Activated T-cell treated with anti-CD3 and anti-CD28 coated beads, Interleukin-2, amount 50 U/mL, for 72 hours (primary cell): ENCODE measurements at regions not wholly inside any gene's neighbourhood (a gene's known extent, or its start where the extent isn't known, plus 50 kb on each side); places are given as distances from the start of the nearest gene placed in this dataset.
"Not testable (repeated sequence)": the region's sequence is repeated elsewhere in the genome, so short reads cannot be mapped to it uniquely, and the experiment has no call there.

Experiments
- ATAC-seq, 2 donors: fragments of 150-1000 bp; cut with Tn5 transposase; replicated peaks in 1 of 2; 2 replicates each; pipeline ENCODE4 v1.10.0; 2021; ENCODE audit warnings: moderate library complexity in 2 of 2, mild to moderate bottlenecking in 1 of 2
- DNase-seq, 2 donors: peaks; one replicate each; pipeline ENCODE4 v3.0.0; 2021 to 2022; ENCODE audit warnings: mixed read lengths in 1 of 2
- H3K27ac Mint-ChIP-seq: one replicate; pipeline ENCODE4 v1.8.0; 2022; ENCODE audit warnings: mild to moderate bottlenecking, moderate library complexity, mixed read lengths
- H3K27me3 Mint-ChIP-seq: one replicate; pipeline ENCODE4 v1.8.0; 2022; ENCODE audit warnings: low read depth, mixed read lengths
- H3K36me3 Mint-ChIP-seq, 2 donors: one replicate each; pipeline ENCODE4 v1.8.0; 2022; ENCODE audit warnings: mixed read lengths in 2 of 2, mild to moderate bottlenecking in 1 of 2; ENCODE audit not compliant: insufficient read depth in 2 of 2
- H3K4me1 Mint-ChIP-seq: one replicate; pipeline ENCODE4 v1.8.0; 2022; ENCODE audit warnings: low read depth, mixed read lengths
- H3K4me3 Mint-ChIP-seq, 2 donors: one replicate each; pipeline ENCODE4 v1.8.0; 2022; ENCODE audit warnings: mild to moderate bottlenecking in 2 of 2, mixed read lengths in 2 of 2, moderate library complexity in 2 of 2
- H3K9me3 Mint-ChIP-seq, 2 donors: one replicate each; pipeline ENCODE4 v1.8.0; 2022; ENCODE audit warnings: mixed read lengths in 2 of 2

- DNase-seq (no peak), ATAC-seq (peak; percentile 34 to 39)
- Mint-ChIP-seq H3K27ac (no peak overlapping the region), H3K27me3 (no peaks in the 10 kb centered on the region), H3K9me3 (peaks cover 1 to 3% of the 10 kb centered on the region in 2 donors), H3K36me3 (no peaks in the 10 kb centered on the region), H3K4me3 (no peak overlapping the region), H3K4me1 (no peaks in the 10 kb centered on the region)
Measured at GRCh38 chr3:20511863-20512505, 326.0 kb upstream of the SGO1 start.

GRCh38 chr3:20510396-20510795 lies 324.4 kb upstream of the SGO1 start:
- H3K36me3 Mint-ChIP-seq, result peaks cover 0 to 2% of the 10 kb centered on the region in 2 donors

GRCh38 chr3:20503394-20504082 lies 317.5 kb upstream of the SGO1 start:
- H3K4me1 Mint-ChIP-seq, result no peaks in the 10 kb centered on the region
- peaks cover 2 to 8% of the 10 kb centered on the region in 2 donors for H3K36me3 Mint-ChIP-seq
- peaks cover 14 to 16% of the 10 kb centered on the region in 2 donors for H3K9me3 Mint-ChIP-seq
- ATAC-seq (no peak), DNase-seq (no peak)
- no peak overlapping the region for H3K27ac Mint-ChIP-seq
- H3K4me3 Mint-ChIP-seq, result no peak overlapping the region
- no peaks in the 10 kb centered on the region for H3K27me3 Mint-ChIP-seq

More at GRCh38 chr3:20510396-20510795, 324.4 kb upstream of the SGO1 start:
- ATAC-seq, result no peak
- Mint-ChIP-seq H3K27ac (no peak overlapping the region), H3K9me3 (peaks cover 6 to 9% of the 10 kb centered on the region in 2 donors), H3K4me1 (no peaks in the 10 kb centered on the region), H3K27me3 (no peaks in the 10 kb centered on the region), H3K4me3 (no peak overlapping the region)
- no peak for DNase-seq

- Mint-ChIP-seq H3K27me3 (no peaks in the 10 kb centered on the region), H3K36me3 (no peaks in the 10 kb centered on the region), H3K4me3 (no peak overlapping the region), H3K4me1 (no peaks in the 10 kb centered on the region), H3K27ac (no peak overlapping the region), H3K9me3 (peaks cover 2 to 8% of the 10 kb centered on the region in 2 donors)
- ATAC-seq (no peak), DNase-seq (no peak)
Measured at GRCh38 chr3:20490996-20491395, 305.0 kb upstream of the SGO1 start.

- Mint-ChIP-seq H3K36me3 (peaks cover 0 to under 1% of the 10 kb centered on the region in 2 donors), H3K4me3 (no peak overlapping the region), H3K4me1 (no peaks in the 10 kb centered on the region), H3K9me3 (peaks cover 6 to 10% of the 10 kb centered on the region in 2 donors), H3K27me3 (no peaks in the 10 kb centered on the region), H3K27ac (no peak overlapping the region)
- DNase-seq, result no peak
- no peak for ATAC-seq
Measured at GRCh38 chr3:20488151-20488550, 302.1 kb upstream of the SGO1 start.

- no peak overlapping the region for H3K27ac Mint-ChIP-seq
- H3K27me3 Mint-ChIP-seq, result no peaks in the 10 kb centered on the region
- no peaks in the 10 kb centered on the region for H3K4me1 Mint-ChIP-seq
- H3K9me3 Mint-ChIP-seq, result peaks cover 12 to 22% of the 10 kb centered on the region in 2 donors
- DNase-seq (no peak), ATAC-seq (no peak)
- H3K4me3 Mint-ChIP-seq, result no peak overlapping the region
- peaks cover 0 to 6% of the 10 kb centered on the region in 2 donors for H3K36me3 Mint-ChIP-seq
Measured at GRCh38 chr3:20484126-20484525, 298.1 kb upstream of the SGO1 start.

- H3K9me3 Mint-ChIP-seq, result peaks cover 12 to 22% of the 10 kb centered on the region in 2 donors
- peaks cover 0 to 6% of the 10 kb centered on the region in 2 donors for H3K36me3 Mint-ChIP-seq
- H3K4me3 Mint-ChIP-seq, result no peak overlapping the region
- H3K27me3 Mint-ChIP-seq, result no peaks in the 10 kb centered on the region
- H3K4me1 Mint-ChIP-seq, result no peaks in the 10 kb centered on the region
- no peak overlapping the region for H3K27ac Mint-ChIP-seq
- DNase-seq (no peak), ATAC-seq (no peak)
Measured at GRCh38 chr3:20482350-20482749, 296.3 kb upstream of the SGO1 start.

- Mint-ChIP-seq H3K36me3 (peaks cover 1 to 7% of the 10 kb centered on the region in 2 donors), H3K9me3 (peaks cover 13 to 26% of the 10 kb centered on the region in 2 donors), H3K4me1 (no peaks in the 10 kb centered on the region), H3K4me3 (no peak overlapping the region), H3K27me3 (no peaks in the 10 kb centered on the region), H3K27ac (no peak overlapping the region)
- no peak for DNase-seq
- ATAC-seq, result no peak
Measured at GRCh38 chr3:20480786-20481365, 294.9 kb upstream of the SGO1 start.

- no peaks in the 10 kb centered on the region for H3K27me3 Mint-ChIP-seq
- no peak for ATAC-seq
- H3K4me1 Mint-ChIP-seq, result no peaks in the 10 kb centered on the region
- H3K27ac Mint-ChIP-seq, result no peak overlapping the region
- H3K4me3 Mint-ChIP-seq, result no peak overlapping the region
- DNase-seq, result no peak
- peaks cover 9 to 17% of the 10 kb centered on the region in 2 donors for H3K9me3 Mint-ChIP-seq
- peaks cover 1 to 7% of the 10 kb centered on the region in 2 donors for H3K36me3 Mint-ChIP-seq
Measured at GRCh38 chr3:20478436-20478835, 292.4 kb upstream of the SGO1 start.

GRCh38 chr3:20464237-20464636 lies 278.2 kb upstream of the SGO1 start:
- not testable (repeated sequence) for H3K4me1 Mint-ChIP-seq, ATAC-seq, H3K27me3 Mint-ChIP-seq, H3K36me3 Mint-ChIP-seq, H3K4me3 Mint-ChIP-seq, DNase-seq, H3K27ac Mint-ChIP-seq
- H3K9me3 Mint-ChIP-seq, result peaks cover 20 to 23% of the 10 kb centered on the region in 2 donors

- no peak overlapping the region for H3K27ac Mint-ChIP-seq
- no peak for DNase-seq
- peaks cover 1 to 2% of the 10 kb centered on the region in 2 donors for H3K36me3 Mint-ChIP-seq
- no peak for ATAC-seq
- H3K4me3 Mint-ChIP-seq, result no peak overlapping the region
- H3K9me3 Mint-ChIP-seq, result peaks cover 14 to 19% of the 10 kb centered on the region in 2 donors
- no peaks in the 10 kb centered on the region for H3K27me3 Mint-ChIP-seq
- no peaks in the 10 kb centered on the region for H3K4me1 Mint-ChIP-seq
Measured at GRCh38 chr3:20462723-20463122, 276.7 kb upstream of the SGO1 start.

- Mint-ChIP-seq H3K27ac (no peak overlapping the region), H3K9me3 (peaks cover 11 to 18% of the 10 kb centered on the region in 2 donors), H3K4me1 (no peaks in the 10 kb centered on the region), H3K4me3 (no peak overlapping the region), H3K36me3 (peaks cover 0 to 1% of the 10 kb centered on the region in 2 donors), H3K27me3 (no peaks in the 10 kb centered on the region)
- ATAC-seq (no peak), DNase-seq (no peak)
Measured at GRCh38 chr3:20462226-20462625, 276.2 kb upstream of the SGO1 start.

- DNase-seq (no peak), ATAC-seq (no peak)
- Mint-ChIP-seq H3K9me3 (peaks cover 5 to 17% of the 10 kb centered on the region in 2 donors), H3K4me3 (no peak overlapping the region), H3K4me1 (no peaks in the 10 kb centered on the region), H3K27ac (no peak overlapping the region), H3K36me3 (peaks cover 0 to 1% of the 10 kb centered on the region in 2 donors), H3K27me3 (no peaks in the 10 kb centered on the region)
Measured at GRCh38 chr3:20458994-20459716, 273.1 kb upstream of the SGO1 start.
